ENCODE measurements at regions not wholly inside any gene's neighbourhood (a gene's known extent, or its start where the extent isn't known, plus 50 kb on each side); places are given as distances from the start of the nearest gene placed in this dataset.

GRCh38 chr5:52376592-52376991 is 411.1 kb upstream of the ITGA1 start:
- H3K27ac ChIP-seq (ENCODE audit: low read length) = no peak overlapping the region
- no peak overlapping the region for H2AFZ ChIP-seq (ENCODE audit: low read length)
- no peaks in the 10 kb centered on the region for H3K27me3 ChIP-seq (replicated peaks; ENCODE audit: insufficient read depth, low read length)
- H3K9me3 ChIP-seq (replicated peaks; ENCODE audit: insufficient read depth, low read length) = no peaks in the 10 kb centered on the region
- H3K36me3 ChIP-seq (replicated peaks; ENCODE audit: insufficient read depth, low read length) = no peaks in the 10 kb centered on the region
- H3K79me2 ChIP-seq (ENCODE audit: low read length) = no peaks in the 10 kb centered on the region
- TF ChIP-seq EZH2phosphoT487 (IDR thresholded peaks at IDR 0.05; ENCODE audit: low read length) (no peak), EZH2 (optimal IDR thresholded peaks at IDR 0.05; ENCODE audit: low read depth, low read length) (no peak)
- TF ChIP-seq, protein P1, sequence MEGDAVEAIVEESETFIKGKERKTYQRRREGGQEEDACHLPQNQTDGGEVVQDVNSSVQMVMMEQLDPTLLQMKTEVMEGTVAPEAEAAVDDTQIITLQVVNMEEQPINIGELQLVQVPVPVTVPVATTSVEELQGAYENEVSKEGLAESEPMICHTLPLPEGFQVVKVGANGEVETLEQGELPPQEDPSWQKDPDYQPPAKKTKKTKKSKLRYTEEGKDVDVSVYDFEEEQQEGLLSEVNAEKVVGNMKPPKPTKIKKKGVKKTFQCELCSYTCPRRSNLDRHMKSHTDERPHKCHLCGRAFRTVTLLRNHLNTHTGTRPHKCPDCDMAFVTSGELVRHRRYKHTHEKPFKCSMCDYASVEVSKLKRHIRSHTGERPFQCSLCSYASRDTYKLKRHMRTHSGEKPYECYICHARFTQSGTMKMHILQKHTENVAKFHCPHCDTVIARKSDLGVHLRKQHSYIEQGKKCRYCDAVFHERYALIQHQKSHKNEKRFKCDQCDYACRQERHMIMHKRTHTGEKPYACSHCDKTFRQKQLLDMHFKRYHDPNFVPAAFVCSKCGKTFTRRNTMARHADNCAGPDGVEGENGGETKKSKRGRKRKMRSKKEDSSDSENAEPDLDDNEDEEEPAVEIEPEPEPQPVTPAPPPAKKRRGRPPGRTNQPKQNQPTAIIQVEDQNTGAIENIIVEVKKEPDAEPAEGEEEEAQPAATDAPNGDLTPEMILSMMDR (IDR thresholded peaks at IDR 0.05; ENCODE audit: low read length) = no peak
- no peak overlapping the region for H3K4me3 ChIP-seq (ENCODE audit: low read length)
- no peaks in the 10 kb centered on the region for H3F3A ChIP-seq (ENCODE audit: insufficient read depth, low read length)
- H3K4me1 ChIP-seq (ENCODE audit: low read length) = no peaks in the 10 kb centered on the region
- H3K9me2 ChIP-seq (replicated peaks; ENCODE audit: insufficient read depth, low read length) = no peaks in the 10 kb centered on the region
- H3K9ac ChIP-seq (ENCODE audit: low read length) = no peak overlapping the region
- DNase-seq = no peak
- no peak overlapping the region for H3K4me2 ChIP-seq (ENCODE audit: low read depth, low read length)
- no peaks in the 10 kb centered on the region for H4K20me1 ChIP-seq (ENCODE audit: insufficient read depth, low read length)

DNA sequence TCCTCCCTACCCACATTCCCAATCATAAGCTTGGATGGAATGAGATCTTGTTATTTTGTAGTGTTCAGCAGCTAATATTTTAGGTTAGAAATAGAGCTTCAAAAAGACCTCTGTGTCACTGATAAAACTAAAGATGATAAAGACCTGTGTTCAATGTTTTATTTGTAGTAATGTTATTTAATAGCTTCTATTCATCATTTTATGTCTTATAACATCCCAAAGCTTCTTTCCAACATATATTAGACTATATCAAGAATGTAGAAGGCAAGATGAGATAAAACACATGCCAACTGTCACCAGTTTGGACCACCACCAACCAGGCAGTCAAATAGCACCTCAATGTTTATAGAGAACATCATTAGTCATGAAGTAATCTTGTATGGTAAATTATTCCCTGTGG is 409.5 kb upstream of the ITGA1 start:
- Histone ChIP-seq H3K27ac (ENCODE audit: low read length) (no peak overlapping the region), H4K20me1 (ENCODE audit: insufficient read depth, low read length) (no peaks in the 10 kb centered on the region), H3K9me3 (replicated peaks; ENCODE audit: insufficient read depth, low read length) (no peaks in the 10 kb centered on the region), H3K27me3 (replicated peaks; ENCODE audit: insufficient read depth, low read length) (no peaks in the 10 kb centered on the region), H3K9me2 (replicated peaks; ENCODE audit: insufficient read depth, low read length) (no peaks in the 10 kb centered on the region), H3K4me1 (ENCODE audit: low read length) (no peaks in the 10 kb centered on the region), H3K9ac (ENCODE audit: low read length) (no peak overlapping the region), H3K79me2 (ENCODE audit: low read length) (no peaks in the 10 kb centered on the region), H2AFZ (ENCODE audit: low read length) (no peak overlapping the region), H3K4me2 (ENCODE audit: low read depth, low read length) (no peak overlapping the region), H3F3A (ENCODE audit: insufficient read depth, low read length) (no peaks in the 10 kb centered on the region), H3K4me3 (ENCODE audit: low read length) (no peak overlapping the region), H3K36me3 (replicated peaks; ENCODE audit: insufficient read depth, low read length) (no peaks in the 10 kb centered on the region)
- TF ChIP-seq EZH2 (optimal IDR thresholded peaks at IDR 0.05; ENCODE audit: low read depth, low read length) (no peak), EZH2phosphoT487 (IDR thresholded peaks at IDR 0.05; ENCODE audit: low read length) (no peak)
- TF ChIP-seq, protein P1 (IDR thresholded peaks at IDR 0.05; ENCODE audit: low read length) = no peak
- DNase-seq = no peak

- no peaks in the 10 kb centered on the region for H3K9me3 ChIP-seq (replicated peaks; ENCODE audit: insufficient read depth, low read length)
- H3K9me2 ChIP-seq (replicated peaks; ENCODE audit: insufficient read depth, low read length) = no peaks in the 10 kb centered on the region
- TF ChIP-seq, protein P1 (IDR thresholded peaks at IDR 0.05; ENCODE audit: low read length) = no peak
- TF ChIP-seq EZH2phosphoT487 (IDR thresholded peaks at IDR 0.05; ENCODE audit: low read length) (no peak), EZH2 (optimal IDR thresholded peaks at IDR 0.05; ENCODE audit: low read depth, low read length) (no peak)
- no peak overlapping the region for H3K27ac ChIP-seq (ENCODE audit: low read length)
- no peak overlapping the region for H2AFZ ChIP-seq (ENCODE audit: low read length)
- DNase-seq = no peak
- no peaks in the 10 kb centered on the region for H3K27me3 ChIP-seq (replicated peaks; ENCODE audit: insufficient read depth, low read length)
- H4K20me1 ChIP-seq (ENCODE audit: insufficient read depth, low read length) = no peaks in the 10 kb centered on the region
- H3K4me3 ChIP-seq (ENCODE audit: low read length) = no peak overlapping the region
- H3K9ac ChIP-seq (ENCODE audit: low read length) = no peak overlapping the region
- H3K4me1 ChIP-seq (ENCODE audit: low read length) = no peaks in the 10 kb centered on the region
- H3K36me3 ChIP-seq (replicated peaks; ENCODE audit: insufficient read depth, low read length) = no peaks in the 10 kb centered on the region
- H3K79me2 ChIP-seq (ENCODE audit: low read length) = no peaks in the 10 kb centered on the region
- no peaks in the 10 kb centered on the region for H3F3A ChIP-seq (ENCODE audit: insufficient read depth, low read length)
- no peak overlapping the region for H3K4me2 ChIP-seq (ENCODE audit: low read depth, low read length)
Measured at GRCh38 chr5:52388349-52388748, 399.4 kb upstream of the ITGA1 start.
